NCI-H1436 treated with DMSO at 0.1 percent for 48 hours (cell line): ENCODE measurements at regions not wholly inside any gene's neighbourhood (a gene's known extent, or its start where the extent isn't known, plus 50 kb on each side); places are given as distances from the start of the nearest gene placed in this dataset.
"Not testable (repeated sequence)": the region's sequence is repeated elsewhere in the genome, so short reads cannot be mapped to it uniquely, and the experiment has no call there.

ENCODE experiments used
- DNase-seq: peaks from one replicate; lab custom pipeline; 2025; lab: John Stamatoyannopoulos, UW

DNA sequence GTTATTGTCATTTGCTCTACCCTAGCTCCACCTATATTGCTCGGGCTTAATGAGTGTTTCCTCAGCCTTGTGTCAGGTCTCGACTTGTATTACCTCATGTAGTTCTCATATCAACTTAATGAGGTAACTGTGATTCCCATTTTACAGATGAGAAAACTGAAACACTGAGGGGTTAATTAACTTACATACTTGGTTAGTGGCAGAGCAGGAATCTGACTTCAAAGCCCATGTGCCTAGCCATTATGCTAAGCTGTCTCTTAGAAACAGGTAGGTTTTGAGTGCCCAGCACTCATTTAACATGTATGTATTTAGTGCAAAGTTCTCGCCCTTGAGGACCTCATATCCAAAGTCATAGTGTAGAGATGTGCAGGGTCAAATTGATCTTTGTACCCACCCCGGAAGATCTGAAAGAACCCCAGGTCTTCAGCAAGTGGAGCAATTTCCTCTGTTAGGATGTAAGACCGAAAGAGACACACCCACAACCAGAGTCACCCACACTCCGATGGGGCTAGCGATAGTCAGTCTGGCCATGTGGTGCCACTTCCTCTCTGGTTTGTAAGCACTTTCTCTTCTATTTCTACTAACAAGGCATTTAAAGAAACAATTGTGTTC, 121.0 kb upstream of the SLC39A10 start:
- no peak for DNase-seq

DNA sequence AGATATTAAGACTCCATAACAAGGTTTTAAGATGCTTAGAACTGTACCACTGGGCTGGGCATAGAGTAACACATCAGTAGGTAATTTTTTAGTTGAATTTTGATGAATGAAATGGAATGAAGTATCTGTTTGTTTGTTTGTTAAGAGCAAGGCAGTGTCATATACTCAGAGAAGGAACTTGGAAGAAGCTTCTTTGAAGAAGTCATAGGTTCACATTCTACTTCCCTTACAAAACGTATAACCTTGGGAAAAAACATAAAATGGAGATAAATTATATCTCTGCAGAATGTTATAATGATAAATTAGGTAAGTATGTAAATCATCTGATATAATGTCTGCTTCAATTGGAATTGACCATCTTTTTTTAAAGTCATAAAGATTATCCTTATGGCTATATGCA, 122.1 kb upstream of the SLC39A10 start:
- DNase-seq = no peak

DNA sequence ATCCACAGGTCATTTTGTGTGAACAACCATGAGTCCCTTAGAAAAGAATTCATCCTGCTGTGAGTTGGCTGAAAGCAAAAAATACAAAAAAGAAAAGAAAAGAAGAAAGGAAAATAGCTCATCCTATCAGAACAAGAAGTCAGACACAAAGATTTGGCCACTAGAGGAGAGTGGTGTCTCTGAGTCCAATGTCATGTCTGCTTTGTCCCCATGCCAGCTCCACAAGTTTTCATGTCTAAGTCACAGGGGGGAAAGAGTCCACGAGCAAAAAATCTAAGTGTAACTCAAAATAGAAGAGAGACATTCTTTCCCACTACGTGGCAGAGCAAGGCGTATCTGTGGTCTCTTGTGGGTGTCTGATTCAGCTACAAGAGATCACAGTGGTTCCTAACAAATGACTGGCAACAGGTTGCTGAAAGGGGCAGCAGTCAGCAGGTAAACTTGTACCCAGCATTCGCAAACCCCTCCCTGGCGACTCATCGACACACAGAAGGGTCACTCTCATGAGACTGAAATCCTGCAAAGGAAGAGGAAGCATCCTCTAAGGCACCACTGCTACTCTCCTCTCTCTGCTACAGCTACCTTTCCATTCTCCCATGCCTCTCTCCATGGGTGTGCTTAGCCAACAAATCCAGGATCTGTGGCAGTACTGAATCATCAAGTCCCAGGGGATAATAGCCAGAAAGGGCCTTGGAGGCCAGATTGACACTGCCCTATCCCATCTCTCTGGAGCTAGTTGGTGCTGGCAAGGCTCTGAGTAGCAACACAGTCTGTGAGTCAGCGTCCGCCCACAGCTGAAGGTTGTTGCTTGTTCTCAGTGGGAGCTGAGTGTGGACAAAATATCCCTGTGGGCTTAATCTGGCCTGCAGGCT, 123.0 kb upstream of the SLC39A10 start:
- DNase-seq = no peak

- no peak for DNase-seq
These were observed 124.3 kb upstream of the SLC39A10 start for GRCh38 chr2:195532628-195533271.

GRCh38 chr2:195532255-195532627, 124.8 kb upstream of the SLC39A10 start:
- no peak for DNase-seq

DNA sequence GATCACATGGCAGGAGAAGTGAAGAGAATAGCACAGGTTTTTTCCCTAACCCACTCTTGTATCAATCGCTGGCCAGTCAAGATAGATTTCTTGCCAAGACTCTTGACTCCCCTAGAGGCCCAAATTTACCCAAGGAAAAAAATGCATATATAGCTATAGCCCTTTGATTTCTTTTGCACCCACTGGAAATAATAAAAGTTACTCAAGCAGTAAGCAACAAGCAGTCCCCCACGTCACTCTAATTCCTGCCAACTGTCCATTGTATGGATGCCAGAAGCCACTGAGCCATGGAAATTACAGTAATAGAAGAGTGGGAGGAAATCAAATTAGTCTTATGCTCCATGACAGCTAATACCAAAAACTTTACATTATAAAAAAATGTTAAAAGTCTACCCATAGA, 125.3 kb upstream of the SLC39A10 start:
- DNase-seq = no peak

GRCh38 chr2:195523242-195523641, 133.8 kb upstream of the SLC39A10 start:
- DNase-seq = not testable (repeated sequence)

- no peak for DNase-seq
These were observed 135.4 kb upstream of the SLC39A10 start for GRCh38 chr2:195521589-195521988.

DNA sequence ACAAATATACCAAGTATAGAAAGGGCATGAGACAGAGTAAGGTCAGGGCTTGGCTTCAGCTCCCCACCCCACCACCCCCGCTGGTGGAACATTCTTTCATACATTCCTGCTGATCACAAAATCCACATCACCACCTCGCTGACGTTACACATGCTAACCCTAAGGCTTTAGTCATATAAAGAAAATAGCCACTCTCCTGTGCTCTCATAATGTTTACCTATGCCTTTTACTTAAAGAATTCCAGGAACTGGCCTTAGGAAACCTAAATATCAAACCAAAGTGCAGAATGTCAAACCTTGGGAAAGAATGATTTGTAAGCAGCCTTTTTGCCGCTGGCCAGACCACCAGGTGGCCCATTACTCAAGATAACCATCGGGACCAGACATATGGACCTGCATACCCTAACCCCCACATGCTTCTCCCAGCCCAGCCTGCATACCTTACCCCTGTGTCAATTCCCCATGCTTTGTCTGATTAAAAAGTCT, 136.3 kb upstream of the SLC39A10 start:
- no peak for DNase-seq

- DNase-seq = no peak
These were observed 141.5 kb upstream of the SLC39A10 start for GRCh38 chr2:195515551-195515950.

DNA sequence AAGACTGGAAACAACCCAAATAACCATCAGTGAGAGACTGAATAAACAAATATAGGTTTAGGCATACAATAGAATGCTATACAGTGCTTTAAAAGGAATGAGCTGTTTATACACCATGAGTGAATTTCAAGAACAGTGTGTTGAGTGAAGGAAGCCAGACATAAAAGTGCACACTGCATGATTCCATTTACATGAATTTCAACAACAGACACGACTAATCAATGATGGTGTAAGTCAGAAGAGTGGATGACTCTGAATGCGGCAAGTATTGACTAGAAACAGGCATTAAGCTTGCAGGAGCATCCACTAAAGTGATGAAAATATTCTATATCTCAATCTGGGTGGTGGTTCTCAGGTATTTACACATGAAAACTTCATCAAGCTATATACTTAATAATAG, 142.7 kb upstream of the SLC39A10 start:
- no peak for DNase-seq

GRCh38 chr2:195513119-195513518, 143.9 kb upstream of the SLC39A10 start:
- DNase-seq = no peak

GRCh38 chr2:195509551-195509950, 147.5 kb upstream of the SLC39A10 start:
- no peak for DNase-seq

- no peak for DNase-seq
These were observed 148.9 kb upstream of the SLC39A10 start for GRCh38 chr2:195508139-195508455.

- no peak for DNase-seq
These were observed 149.4 kb upstream of the SLC39A10 start for GRCh38 chr2:195507447-195508138.

GRCh38 chr2:195505701-195506100, 151.3 kb upstream of the SLC39A10 start:
- DNase-seq = no peak

GRCh38 chr2:195503208-195503607, 153.8 kb upstream of the SLC39A10 start:
- no peak for DNase-seq

GRCh38 chr2:195501746-195502145, 155.3 kb upstream of the SLC39A10 start:
- no peak for DNase-seq

DNA sequence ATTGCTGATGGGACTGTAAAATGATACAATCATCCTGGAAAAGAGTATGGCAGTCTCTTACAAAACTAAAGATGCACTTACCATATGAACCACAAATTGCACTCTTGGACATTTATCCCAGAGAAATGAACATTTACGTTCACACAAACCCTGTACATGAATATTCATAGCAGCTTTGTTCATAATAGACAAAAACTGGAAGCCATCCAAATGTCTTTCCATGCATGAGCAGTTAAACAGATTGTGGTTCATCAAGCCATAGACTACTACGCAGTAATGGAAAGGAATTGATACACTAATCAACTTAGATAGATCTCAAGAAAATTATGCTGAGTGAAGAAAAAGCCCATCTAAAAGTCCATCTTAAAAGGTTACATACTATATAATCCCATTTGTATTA, 156.1 kb upstream of the SLC39A10 start:
- DNase-seq = no peak

- DNase-seq = no peak
These were observed 158.1 kb upstream of the SLC39A10 start for GRCh38 chr2:195498839-195499490.

- DNase-seq = no peak
These were observed 158.8 kb upstream of the SLC39A10 start for GRCh38 chr2:195498176-195498575.

DNA sequence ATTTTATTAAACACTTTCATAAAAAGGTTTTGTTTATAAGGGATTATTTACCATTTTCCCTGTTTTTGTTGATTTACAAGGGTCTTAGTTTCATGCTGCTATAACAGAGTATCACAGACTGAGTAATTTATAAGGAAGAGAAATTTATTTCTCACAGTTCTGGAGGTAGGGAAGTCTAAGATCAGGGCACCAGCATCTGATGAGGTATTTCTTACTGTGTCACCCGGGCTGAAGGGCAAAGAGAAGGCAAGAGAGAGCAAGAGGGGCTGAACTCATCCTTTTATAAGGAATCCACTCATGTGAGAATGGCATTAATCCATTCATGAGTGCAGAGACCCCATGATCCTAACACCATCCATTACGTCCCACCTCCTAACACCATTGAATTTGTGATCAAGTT, 160.0 kb upstream of the SLC39A10 start:
- DNase-seq = no peak
